NOMO-1 treated with DMSO at 0.1 percent for 48 hours (cell line): ENCODE measurements at regions not wholly inside any gene's neighbourhood (a gene's known extent, or its start where the extent isn't known, plus 50 kb on each side); places are given as distances from the start of the nearest gene placed in this dataset.

Source experiments
- DNase-seq: peaks from one replicate; lab custom pipeline; 2025; ENCODE audit not compliant: unreplicated experiment; lab: John Stamatoyannopoulos, UW

- no peak for DNase-seq
Measured at GRCh38 chr10:133007360-133007858, 65.0 kb upstream of the CFAP46 start.

- no peak for DNase-seq
Measured at GRCh38 chr10:133006806-133007205, 64.4 kb upstream of the CFAP46 start.

GRCh38 chr10:133006202-133006601 is 63.8 kb upstream of the CFAP46 start:
- no peak for DNase-seq

GRCh38 chr10:133004478-133004877 is 62.1 kb upstream of the CFAP46 start:
- DNase-seq, result no peak

- no peak for DNase-seq
Measured at GRCh38 chr10:133003188-133003587, 60.8 kb upstream of the CFAP46 start.

- DNase-seq, result no peak
Measured at GRCh38 chr10:133002685-133003084, 60.3 kb upstream of the CFAP46 start.

GRCh38 chr10:133001114-133001513 is 58.7 kb upstream of the CFAP46 start:
- no peak for DNase-seq

DNA sequence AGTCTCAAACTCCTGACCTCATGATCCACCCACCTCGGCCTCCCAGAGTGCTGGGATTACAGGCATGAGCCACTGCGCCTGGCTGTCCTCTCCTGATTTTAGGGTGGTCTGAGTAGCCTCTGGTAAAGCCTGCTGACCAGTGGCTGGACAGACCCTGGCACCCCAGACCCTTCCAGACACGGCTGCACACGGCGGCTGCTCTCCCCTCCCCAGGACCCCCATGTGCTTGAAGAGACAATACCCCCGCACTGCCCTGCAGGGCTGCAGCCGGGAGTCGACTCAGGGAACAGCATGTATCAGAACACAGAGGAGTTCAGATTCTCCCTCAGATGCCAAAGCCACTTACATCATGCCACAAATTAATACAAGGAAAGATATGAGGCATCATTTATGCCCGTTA is 58.3 kb upstream of the CFAP46 start:
- DNase-seq, result no peak

- DNase-seq, result no peak
Measured at GRCh38 chr10:132997517-132998265, 55.3 kb upstream of the CFAP46 start.

DNA sequence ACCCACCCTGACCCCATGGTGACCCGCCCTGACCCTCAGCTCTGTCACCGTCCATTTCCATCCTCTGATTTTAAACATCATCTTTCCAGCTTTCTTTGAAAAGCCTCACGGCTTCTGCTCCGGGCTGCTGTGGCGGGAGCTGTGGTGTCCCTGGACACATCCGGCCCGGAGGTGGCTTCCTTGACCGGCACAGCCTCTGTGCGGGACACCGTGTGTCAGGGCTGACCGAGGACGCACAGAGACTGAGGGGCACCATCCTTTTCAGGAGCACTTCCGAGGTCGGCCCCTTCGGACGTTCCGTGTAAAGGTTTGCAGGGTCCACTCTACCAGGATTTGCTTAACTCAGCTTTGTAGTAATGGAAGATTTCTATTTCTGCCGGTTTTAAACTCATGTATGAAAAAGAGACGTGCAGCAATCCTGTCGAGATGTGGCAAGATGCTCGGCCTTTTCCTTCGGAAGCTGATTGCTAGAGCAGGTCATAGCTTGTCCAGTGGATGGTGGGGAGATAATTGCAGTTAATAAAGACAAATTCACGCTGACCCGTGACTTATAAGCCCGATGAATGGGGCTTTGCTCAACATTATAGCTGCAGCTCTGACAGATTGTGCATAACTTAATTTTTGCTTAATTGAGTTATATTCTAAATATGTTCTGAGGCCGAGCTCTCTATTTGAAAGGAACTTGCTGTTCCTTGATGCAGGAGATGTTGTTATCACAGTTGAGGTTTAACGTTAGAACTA is 54.4 kb upstream of the CFAP46 start:
- no peak for DNase-seq

GRCh38 chr10:132995909-132996602 is 53.7 kb upstream of the CFAP46 start:
- no peak for DNase-seq

DNA sequence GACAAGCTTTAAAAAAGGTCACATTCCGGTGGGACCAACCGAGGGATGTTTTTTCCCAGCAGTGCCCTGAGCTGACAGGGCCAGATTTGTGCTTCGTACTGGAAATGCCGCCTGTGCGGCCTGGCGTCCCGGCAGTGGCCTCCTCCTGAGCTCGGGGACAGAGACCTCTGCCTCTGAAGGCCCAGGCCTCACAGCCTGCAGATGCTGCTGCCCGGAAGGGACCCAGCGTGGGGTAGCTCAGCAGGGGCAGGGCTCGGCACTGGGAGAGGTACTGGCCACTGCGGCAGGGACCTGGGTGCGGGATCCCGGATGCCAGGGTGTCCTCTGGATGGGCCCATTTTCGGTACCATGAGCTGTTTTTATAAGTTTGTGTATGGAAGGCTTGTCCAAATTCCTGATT is 52.4 kb upstream of the CFAP46 start:
- DNase-seq, result no peak

DNA sequence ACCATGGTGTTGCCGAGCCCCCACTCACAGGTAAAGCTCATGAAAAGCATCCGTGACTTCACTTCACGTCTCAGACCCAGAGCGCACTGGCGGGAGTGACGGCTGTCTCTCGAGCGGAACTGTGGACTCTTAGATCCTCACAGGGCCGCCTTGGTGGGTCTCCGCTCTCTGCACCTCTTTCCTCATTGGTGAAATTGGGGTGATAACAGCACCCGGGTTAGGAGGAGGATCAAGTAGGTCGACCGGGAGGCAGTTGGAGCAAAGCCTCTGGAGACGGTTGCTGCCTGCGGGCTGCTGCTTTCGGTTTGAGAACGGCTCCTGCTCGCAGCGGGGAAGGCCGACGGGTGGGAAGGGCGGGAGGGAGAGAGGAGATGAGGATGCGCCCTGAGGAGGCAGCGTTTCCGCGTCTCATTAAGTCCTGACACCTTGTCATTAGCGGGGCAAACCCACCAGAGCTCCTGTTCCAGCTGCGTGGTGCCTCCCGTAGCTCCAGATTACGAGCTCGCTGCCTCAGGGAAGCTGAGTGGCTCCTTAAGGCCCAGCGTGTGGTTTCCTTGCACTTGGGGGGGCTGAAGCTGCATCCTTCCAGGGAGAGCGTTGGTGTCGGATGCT is 51.9 kb upstream of the CFAP46 start:
- no peak for DNase-seq

- DNase-seq, result no peak
Measured at GRCh38 chr10:132993271-132994184, 51.2 kb upstream of the CFAP46 start.

GRCh38 chr10:132992433-132993215 is 50.3 kb upstream of the CFAP46 start:
- DNase-seq, result no peak
